Nephron progenitor cell (in vitro differentiated cells): ENCODE measurements at regions not wholly inside any gene's neighbourhood (a gene's known extent, or its start where the extent isn't known, plus 50 kb on each side); places are given as distances from the start of the nearest gene placed in this dataset.
"Not testable (repeated sequence)": the region's sequence is repeated elsewhere in the genome, so short reads cannot be mapped to it uniquely, and the experiment has no call there.

ENCODE experiments used
- DNase-seq: peaks from one replicate; pipeline ENCODE4 v3.0.0; 2021
- H3K27ac Mint-ChIP-seq: 2 replicates; pipeline ENCODE4 v1.8.0; 2021; ENCODE audit warnings: mild to moderate bottlenecking, moderate library complexity, mixed read lengths
- H3K27me3 Mint-ChIP-seq: 2 replicates; pipeline ENCODE4 v1.8.0; 2021; ENCODE audit warnings: mild to moderate bottlenecking, low read depth, mixed read lengths; ENCODE audit not compliant: poor library complexity
- H3K36me3 Mint-ChIP-seq: 2 replicates; pipeline ENCODE4 v1.8.0; 2021; ENCODE audit warnings: low read depth, mixed read lengths
- H3K4me1 Mint-ChIP-seq: 2 replicates; pipeline ENCODE4 v1.8.0; 2021; ENCODE audit warnings: mixed read lengths
- H3K4me3 Mint-ChIP-seq: 2 replicates; pipeline ENCODE4 v1.8.0; 2021; ENCODE audit warnings: mild to moderate bottlenecking, moderate library complexity, mixed read lengths
- H3K9me3 Mint-ChIP-seq: 2 replicates; pipeline ENCODE4 v1.8.0; 2021; ENCODE audit warnings: mild to moderate bottlenecking, moderate library complexity, mixed read lengths
- CTCF ChIP-seq: fragments of 200-600 bp; sonication (generic); IDR thresholded peaks from 2 replicates; pipeline ENCODE4 v1.5.0; 2021; ENCODE audit warnings: antibody characterized with exemption

- DNase-seq, result no peak
- Mint-ChIP-seq H3K27me3 (no peaks in the 10 kb centered on the region), H3K4me1 (no peaks in the 10 kb centered on the region), H3K36me3 (no peaks in the 10 kb centered on the region), H3K9me3 (no peaks in the 10 kb centered on the region), H3K27ac (no peak overlapping the region), H3K4me3 (no peak overlapping the region)
- TF ChIP-seq CTCF, result no peak
These were observed 161.0 kb upstream of the E2F7 start for GRCh38 chr12:77226368-77226767.

GRCh38 chr12:77225373-77225772 is 160.0 kb upstream of the E2F7 start:
- DNase-seq, result no peak
- Mint-ChIP-seq H3K36me3 (no peaks in the 10 kb centered on the region), H3K4me3 (no peak overlapping the region), H3K27ac (no peak overlapping the region), H3K27me3 (no peaks in the 10 kb centered on the region), H3K4me1 (no peaks in the 10 kb centered on the region), H3K9me3 (no peaks in the 10 kb centered on the region)
- TF ChIP-seq CTCF, result no peak

DNA sequence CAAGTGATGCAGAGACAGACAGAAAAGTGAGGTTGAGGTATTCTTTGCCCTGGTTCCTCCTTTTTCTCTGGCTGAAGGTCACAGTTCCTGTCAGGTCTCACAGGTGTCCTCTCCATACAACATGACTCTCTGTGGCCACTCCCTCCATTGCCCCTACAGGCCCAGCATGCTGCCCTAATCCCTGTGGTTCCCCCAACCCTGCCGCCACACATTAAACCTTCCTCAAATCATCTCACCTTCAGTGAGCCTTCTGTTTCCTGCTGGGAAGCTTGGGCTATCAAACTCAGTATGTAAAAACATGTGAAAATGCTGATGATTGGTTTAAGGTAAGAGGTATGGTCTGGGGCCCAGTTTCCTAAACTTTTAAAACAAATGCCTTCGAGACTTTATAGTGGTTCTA is 159.0 kb upstream of the E2F7 start:
- no peaks in the 10 kb centered on the region for H3K9me3 Mint-ChIP-seq
- no peak overlapping the region for H3K27ac Mint-ChIP-seq
- no peaks in the 10 kb centered on the region for H3K27me3 Mint-ChIP-seq
- no peak overlapping the region for H3K4me3 Mint-ChIP-seq
- no peak for DNase-seq
- no peaks in the 10 kb centered on the region for H3K4me1 Mint-ChIP-seq
- no peak for TF ChIP-seq CTCF
- H3K36me3 Mint-ChIP-seq, result no peaks in the 10 kb centered on the region

DNA sequence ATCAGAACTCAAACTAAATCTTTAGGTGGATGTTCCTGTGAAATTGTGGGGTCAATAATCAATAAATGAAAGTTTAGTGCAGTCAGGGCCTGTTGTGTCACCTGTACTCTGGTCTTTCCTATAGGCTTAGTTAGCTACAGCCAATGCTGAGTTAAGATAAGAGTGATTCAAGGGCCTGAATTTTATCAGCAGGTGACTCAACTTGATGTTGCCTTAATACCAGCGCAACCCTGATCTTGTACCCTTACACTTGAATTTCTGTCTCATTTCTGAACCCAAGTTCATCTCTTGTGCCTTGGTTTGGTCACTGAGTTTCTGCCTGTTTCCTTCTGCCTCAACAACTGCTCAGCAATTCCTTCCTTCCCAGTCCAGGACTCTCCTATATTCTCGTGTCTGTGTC is 157.0 kb upstream of the E2F7 start:
- no peak for TF ChIP-seq CTCF
- no peak overlapping the region for H3K27ac Mint-ChIP-seq
- no peaks in the 10 kb centered on the region for H3K27me3 Mint-ChIP-seq
- no peak overlapping the region for H3K4me3 Mint-ChIP-seq
- no peaks in the 10 kb centered on the region for H3K9me3 Mint-ChIP-seq
- no peaks in the 10 kb centered on the region for H3K36me3 Mint-ChIP-seq
- no peaks in the 10 kb centered on the region for H3K4me1 Mint-ChIP-seq
- no peak for DNase-seq

- H3K4me3 Mint-ChIP-seq, result no peak overlapping the region
- no peak overlapping the region for H3K27ac Mint-ChIP-seq
- no peak for TF ChIP-seq CTCF
- no peak for DNase-seq
- H3K27me3 Mint-ChIP-seq, result no peaks in the 10 kb centered on the region
- no peaks in the 10 kb centered on the region for H3K36me3 Mint-ChIP-seq
- no peaks in the 10 kb centered on the region for H3K9me3 Mint-ChIP-seq
- H3K4me1 Mint-ChIP-seq, result no peaks in the 10 kb centered on the region
These were observed 155.2 kb upstream of the E2F7 start for GRCh38 chr12:77220586-77220985.

GRCh38 chr12:77218278-77218677 is 152.9 kb upstream of the E2F7 start:
- Mint-ChIP-seq H3K9me3 (no peaks in the 10 kb centered on the region), H3K4me1 (no peaks in the 10 kb centered on the region), H3K4me3 (no peak overlapping the region), H3K27ac (no peak overlapping the region), H3K36me3 (no peaks in the 10 kb centered on the region), H3K27me3 (no peaks in the 10 kb centered on the region)
- DNase-seq, result no peak
- no peak for TF ChIP-seq CTCF

GRCh38 chr12:77216136-77216535 is 150.8 kb upstream of the E2F7 start:
- not testable (repeated sequence) for H3K36me3 Mint-ChIP-seq, H3K4me1 Mint-ChIP-seq, H3K27me3 Mint-ChIP-seq, H3K4me3 Mint-ChIP-seq, DNase-seq, H3K9me3 Mint-ChIP-seq, H3K27ac Mint-ChIP-seq
